GM12878 (cell line): ENCODE measurements at regions not wholly inside any gene's neighbourhood (a gene's known extent, or its start where the extent isn't known, plus 50 kb on each side); places are given as distances from the start of the nearest gene placed in this dataset.

Experiments
- ATAC-seq: fragments of 200-7000 bp; cut with Tn5 transposase; 3 replicates; pipeline ENCODE4 v1.9.1; 2020; ENCODE audit warnings: mild to moderate bottlenecking, moderate library complexity
- BruUV-seq: library from RNA; stranded (reverse); fragments of 400-500 nt; replicated peaks from 2 replicates; lab custom pipeline; 2021; lab: Mats Ljungman, UMichigan
- CTCF ChIA-PET: fragments of 300-600 bp; sonication (Branson Sonifier 250); formaldehyde crosslinking; extraction: SDS; loops from one replicate; lab custom pipeline; 2021; ENCODE audit warnings: inconsistent platforms; lab: Yijun Ruan, JAX
- POLR2A ChIA-PET: fragments of 350-600 bp; formaldehyde crosslinking; extraction: SDS; loops from one replicate; lab custom pipeline; 2021; ENCODE audit warnings: inconsistent platforms; lab: Charles Lee
- RAD21 ChIA-PET: fragments of 300-600 bp; sonication (Branson Sonifier 250); formaldehyde crosslinking; loops from one replicate; lab custom pipeline; 2023; ENCODE audit warnings: antibody characterized with exemption; ENCODE audit not compliant: unreplicated experiment; lab: Charles Lee
- SMC1A ChIA-PET: fragments of 300-600 bp; sonication (Branson Sonifier 250); formaldehyde crosslinking; loops from one replicate; lab custom pipeline; 2023; ENCODE audit not compliant: unreplicated experiment, uncharacterized antibody; lab: Charles Lee
- DNase-seq: peaks from one replicate; pipeline ENCODE4 v3.0.0-alpha.2; 2011; ENCODE audit warnings: low read depth, low spot score
- FAIRE-seq: peaks from 3 replicates; lab custom pipeline; 2011; peaks lifted over from hg19 to GRCh38; lab: Jason Lieb, UNC
- H2AFZ ChIP-seq: 2 replicates; pipeline ENCODE4 v1.6.0; 2011; ENCODE audit warnings: low read depth, low read length, control low read depth; ENCODE audit not compliant: control insufficient read depth
- H3K27ac ChIP-seq: 2 replicates; pipeline ENCODE4 v1.5.1; 2011; ENCODE audit warnings: control low read depth; ENCODE audit not compliant: control insufficient read depth, insufficient read depth
- H3K27me3 ChIP-seq, 2 experiments: replicated peaks in 1 of 2; 2 replicates each; pipeline versions ENCODE4 v1.6.0 to v1.6.1; 2011; ENCODE audit warnings: low read length in 1 of 2; ENCODE audit not compliant: control insufficient read depth in 2 of 2, insufficient read depth in 2 of 2
- H3K36me3 ChIP-seq, 2 experiments: 2 replicates each; pipeline ENCODE4 v1.5.1; 2011; ENCODE audit warnings: low read length in 1 of 2; ENCODE audit not compliant: control insufficient read depth in 2 of 2, insufficient read depth in 2 of 2
- H3K4me1 ChIP-seq: 2 replicates; pipeline ENCODE4 v1.6.1; 2011; ENCODE audit warnings: mild to moderate bottlenecking, low read length, moderate library complexity, mixed read lengths; ENCODE audit not compliant: control insufficient read depth, insufficient read depth
- H3K4me2 ChIP-seq: 2 replicates; pipeline ENCODE4 v1.6.0; 2011; ENCODE audit warnings: control low read depth; ENCODE audit not compliant: control insufficient read depth, insufficient read depth
- H3K4me3 ChIP-seq: fragments of 200-600 bp; sonication (generic); 2 replicates; pipeline ENCODE4 v1.5.1; 2016
- H3K79me2 ChIP-seq: 2 replicates; pipeline ENCODE4 v1.6.0; 2011; ENCODE audit warnings: low read length; ENCODE audit not compliant: control insufficient read depth, insufficient read depth
- H3K9ac ChIP-seq: 2 replicates; pipeline ENCODE4 v1.8.0; 2011; ENCODE audit warnings: low read length, control low read depth, mixed read lengths; ENCODE audit not compliant: control insufficient read depth, insufficient read depth
- H3K9me3 ChIP-seq: replicated peaks from 3 replicates; pipeline ENCODE4 v1.5.1; 2011; ENCODE audit warnings: mild to moderate bottlenecking, low read length; ENCODE audit not compliant: control insufficient read depth, insufficient read depth
- H4K20me1 ChIP-seq: 2 replicates; pipeline ENCODE4 v1.6.0; 2011; ENCODE audit not compliant: control insufficient read depth, insufficient read depth
- ASH2L ChIP-seq: fragments of 300-600, 200-600 bp; sonication (generic); IDR thresholded peaks from 2 replicates; pipeline ENCODE4 v1.6.1; 2017; ENCODE audit warnings: low read depth, mild to moderate bottlenecking, borderline replicate concordance
- BACH1 ChIP-seq: fragments of 450-650 bp; IDR thresholded peaks from 2 replicates; pipeline ENCODE4 v1.6.1; 2017; ENCODE audit warnings: mild to moderate bottlenecking, borderline replicate concordance
- CBFB ChIP-seq: IDR thresholded peaks from 2 replicates; pipeline ENCODE4 v1.6.1; 2016; ENCODE audit warnings: antibody characterized with exemption, low read depth
- ELK1 ChIP-seq: IDR thresholded peaks from 2 replicates; pipeline ENCODE4 v1.6.1; 2012; ENCODE audit warnings: low read depth, low read length, improper control_type of control experiment
- EZH2 ChIP-seq: IDR thresholded peaks from 2 replicates; pipeline ENCODE4 v1.6.1; 2012; ENCODE audit warnings: low read depth, mild to moderate bottlenecking, control low read depth, inconsistent platforms, low read length, borderline replicate concordance; ENCODE audit not compliant: control insufficient read depth
- GATAD2B ChIP-seq: fragments of 450-650 bp; conservative IDR thresholded peaks from 2 replicates; pipeline ENCODE4 v1.6.1; 2017; ENCODE audit warnings: low read depth, mild to moderate bottlenecking, moderate library complexity
- HDAC2 ChIP-seq: fragments of 200-600 bp; sonication (generic); IDR thresholded peaks from 2 replicates; pipeline ENCODE4 v1.6.1; 2017
- IKZF1 ChIP-seq: fragments of 450-650 bp; conservative IDR thresholded peaks from 2 replicates; pipeline ENCODE4 v1.6.1; 2017; ENCODE audit warnings: antibody characterized with exemption, mild to moderate bottlenecking
- NBN ChIP-seq: fragments of 450-650 bp; IDR thresholded peaks from 2 replicates; pipeline ENCODE4 v1.6.1; 2016
- NFYB ChIP-seq: IDR thresholded peaks from 2 replicates; pipeline ENCODE4 v1.6.1; 2011; ENCODE audit warnings: low read depth, mild to moderate bottlenecking, low read length, improper control_type of control experiment, moderate library complexity; ENCODE audit not compliant: insufficient read depth
- NRF1 ChIP-seq: conservative IDR thresholded peaks from 2 replicates; pipeline ENCODE4 v1.6.1; 2011; ENCODE audit warnings: mild to moderate bottlenecking, low read depth, low read length, improper control_type of control experiment
- PML ChIP-seq: IDR thresholded peaks from 2 replicates; pipeline ENCODE4 v1.6.1; 2012; ENCODE audit warnings: low read length, inconsistent platforms
- POLR2AphosphoS2 ChIP-seq: IDR thresholded peaks from 2 replicates; pipeline ENCODE4 v1.6.1; 2011; ENCODE audit warnings: low read depth, mild to moderate bottlenecking, low read length, improper control_type of control experiment, moderate library complexity
- RAD21 ChIP-seq: IDR thresholded peaks from 2 replicates; pipeline ENCODE4 v1.6.1; 2011; ENCODE audit warnings: mild to moderate bottlenecking, low read depth, low read length, moderate library complexity; ENCODE audit not compliant: insufficient read depth
- RBBP5 ChIP-seq: fragments of 200-600 bp; sonication (generic); conservative IDR thresholded peaks from 2 replicates; pipeline ENCODE4 v1.6.1; 2016
- SPI1 ChIP-seq: IDR thresholded peaks from 2 replicates; pipeline ENCODE4 v1.6.1; 2011; ENCODE audit warnings: low read depth, mild to moderate bottlenecking, low read length, moderate library complexity, borderline replicate concordance; ENCODE audit not compliant: insufficient read depth
- YBX1 ChIP-seq: fragments of 450-650 bp; IDR thresholded peaks from 2 replicates; pipeline ENCODE4 v1.6.1; 2016; ENCODE audit warnings: antibody characterized with exemption
- ZNF207 ChIP-seq: fragments of 450-650 bp; IDR thresholded peaks from 2 replicates; pipeline ENCODE4 v1.6.1; 2014; ENCODE audit warnings: antibody characterized with exemption, mild to moderate bottlenecking, borderline replicate concordance
- ZNF217 ChIP-seq: fragments of 450-650 bp; IDR thresholded peaks from 2 replicates; pipeline ENCODE4 v1.6.1; 2017; ENCODE audit warnings: antibody characterized with exemption, mild to moderate bottlenecking
- WGBS: methylation state at CpG from one replicate; pipeline ENCODE4 v1.1.6; 2016; ENCODE audit warnings: low lambda C conversion rate; ENCODE audit not compliant: insufficient replicate concordance, insufficient coverage; ENCODE audit errors: missing lambda C conversion rate; 5-methylcytosine and 5-hydroxymethylcytosine counted together
- in situ Hi-C: fragments of 300-500 bp; cut with MboI; formaldehyde crosslinking; loops from 9 replicates; pipeline ENCODE4 v1.14.3; 2018; ENCODE audit warnings: mixed read lengths
- intact Hi-C: fragments of 100-400 bp; cut with micrococcal nuclease; formaldehyde crosslinking; loops from one replicate; pipeline ENCODE4 v1.14.2; 2022; ENCODE audit not compliant: unreplicated experiment
- TF ChIP-seq, protein P1 (sequence below): IDR thresholded peaks from 2 replicates; pipeline ENCODE4 v1.6.1; 2011; ENCODE audit warnings: borderline replicate concordance, low read depth, mild to moderate bottlenecking, moderate library complexity, mixed read lengths, low read length; ENCODE audit not compliant: insufficient read depth; ENCODE audit errors: extremely low read length
- TF ChIP-seq, protein P2 (sequence below): fragments of 450-650 bp; IDR thresholded peaks from 2 replicates; pipeline ENCODE4 v1.6.1; 2017; ENCODE audit warnings: antibody characterized with exemption, mild to moderate bottlenecking, moderate library complexity

- TF ChIP-seq, protein P1, sequence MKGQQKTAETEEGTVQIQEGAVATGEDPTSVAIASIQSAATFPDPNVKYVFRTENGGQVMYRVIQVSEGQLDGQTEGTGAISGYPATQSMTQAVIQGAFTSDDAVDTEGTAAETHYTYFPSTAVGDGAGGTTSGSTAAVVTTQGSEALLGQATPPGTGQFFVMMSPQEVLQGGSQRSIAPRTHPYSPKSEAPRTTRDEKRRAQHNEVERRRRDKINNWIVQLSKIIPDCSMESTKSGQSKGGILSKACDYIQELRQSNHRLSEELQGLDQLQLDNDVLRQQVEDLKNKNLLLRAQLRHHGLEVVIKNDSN: no peak
- TF ChIP-seq, all 136 proteins: peak for 0
Measured at GRCh38 chr6:166768761-166769160, 141.7 kb upstream of the RPS6KA2 start (continued).

GRCh38 chr6:166767230-166767629 is 140.2 kb upstream of the RPS6KA2 start:
- no TSS peak for BruUV-seq
- DNase-seq (no peak), ATAC-seq (no peak)
- RAD21 ChIA-PET: interaction anchor here (0.7 kb wide), 1 partner anchor 430 kb away, joined by 3 read pairs; no protein-coding TSS in a partner anchor
- CTCF ChIA-PET: interaction anchor here (1.3 to 1.8 kb wide), 3 partner anchors 8 to 375 kb away, joined by 3 to 7 read pairs (median 6); no protein-coding TSS in a partner anchor
- Histone ChIP-seq H3K4me1 (no peaks in the 10 kb centered on the region), H3K9me3 (no peaks in the 10 kb centered on the region), H3K79me2 (no peaks in the 10 kb centered on the region), H3K4me2 (no peak overlapping the region), H3K27me3 (peaks cover 0 to 3% of the 10 kb centered on the region in 2 experiments; a peak in 1 of 4 replicates), H3K9ac (no peak overlapping the region)
- in situ Hi-C loops: no loop called here
- TF ChIP-seq EZH2: no peak
- no peak for TF ChIP-seq ELK1
- TF ChIP-seq PML: no peak
- no peak for TF ChIP-seq CBFB
- no peak for TF ChIP-seq GATAD2B
- no peak for TF ChIP-seq BACH1
- TF ChIP-seq, protein P2, sequence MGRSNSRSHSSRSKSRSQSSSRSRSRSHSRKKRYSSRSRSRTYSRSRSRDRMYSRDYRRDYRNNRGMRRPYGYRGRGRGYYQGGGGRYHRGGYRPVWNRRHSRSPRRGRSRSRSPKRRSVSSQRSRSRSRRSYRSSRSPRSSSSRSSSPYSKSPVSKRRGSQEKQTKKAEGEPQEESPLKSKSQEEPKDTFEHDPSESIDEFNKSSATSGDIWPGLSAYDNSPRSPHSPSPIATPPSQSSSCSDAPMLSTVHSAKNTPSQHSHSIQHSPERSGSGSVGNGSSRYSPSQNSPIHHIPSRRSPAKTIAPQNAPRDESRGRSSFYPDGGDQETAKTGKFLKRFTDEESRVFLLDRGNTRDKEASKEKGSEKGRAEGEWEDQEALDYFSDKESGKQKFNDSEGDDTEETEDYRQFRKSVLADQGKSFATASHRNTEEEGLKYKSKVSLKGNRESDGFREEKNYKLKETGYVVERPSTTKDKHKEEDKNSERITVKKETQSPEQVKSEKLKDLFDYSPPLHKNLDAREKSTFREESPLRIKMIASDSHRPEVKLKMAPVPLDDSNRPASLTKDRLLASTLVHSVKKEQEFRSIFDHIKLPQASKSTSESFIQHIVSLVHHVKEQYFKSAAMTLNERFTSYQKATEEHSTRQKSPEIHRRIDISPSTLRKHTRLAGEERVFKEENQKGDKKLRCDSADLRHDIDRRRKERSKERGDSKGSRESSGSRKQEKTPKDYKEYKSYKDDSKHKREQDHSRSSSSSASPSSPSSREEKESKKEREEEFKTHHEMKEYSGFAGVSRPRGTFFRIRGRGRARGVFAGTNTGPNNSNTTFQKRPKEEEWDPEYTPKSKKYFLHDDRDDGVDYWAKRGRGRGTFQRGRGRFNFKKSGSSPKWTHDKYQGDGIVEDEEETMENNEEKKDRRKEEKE: no peak
- TF ChIP-seq HDAC2: no peak
- TF ChIP-seq IKZF1: no peak
- no peak for TF ChIP-seq SPI1
- no peak for TF ChIP-seq RAD21
- TF ChIP-seq POLR2AphosphoS2: no peak
- no peak for TF ChIP-seq NBN
- no peak for TF ChIP-seq RBBP5
- no peak for TF ChIP-seq YBX1
- TF ChIP-seq ZNF207: no peak
- TF ChIP-seq ZNF217: no peak
- TF ChIP-seq NFYB: no peak
- no peak for TF ChIP-seq NRF1
- no peak for TF ChIP-seq ASH2L
- TF ChIP-seq, all 136 proteins: peak for 0
- H3K27ac ChIP-seq: no peak overlapping the region
- ChIA-PET POLR2A (no interaction called here), SMC1A (interaction anchor here (0.6 to 1.3 kb wide), 4 partner anchors 7 to 141 kb away, joined by 3 to 6 read pairs (median 3); no protein-coding TSS in a partner anchor)
- FAIRE-seq: no peak
- no peak overlapping the region for H3K4me3 ChIP-seq
- no peaks in the 10 kb centered on the region for H4K20me1 ChIP-seq
- intact Hi-C loops: no loop called here
- 69% methylated on average over 16 of the region's 16 CpGs for WGBS
- H3K36me3 ChIP-seq: no peaks in the 10 kb centered on the region
- H2AFZ ChIP-seq: no peak overlapping the region
